ENCODE measurements at regions not wholly inside any gene's neighbourhood (a gene's known extent, or its start where the extent isn't known, plus 50 kb on each side); places are given as distances from the start of the nearest gene placed in this dataset.
"Not testable (repeated sequence)": the region's sequence is repeated elsewhere in the genome, so short reads cannot be mapped to it uniquely, and the experiment has no call there.

GRCh38 chr1:143734261-143734660, 237.5 kb downstream of the FAM72C start:
- TF ChIP-seq, protein P1, sequence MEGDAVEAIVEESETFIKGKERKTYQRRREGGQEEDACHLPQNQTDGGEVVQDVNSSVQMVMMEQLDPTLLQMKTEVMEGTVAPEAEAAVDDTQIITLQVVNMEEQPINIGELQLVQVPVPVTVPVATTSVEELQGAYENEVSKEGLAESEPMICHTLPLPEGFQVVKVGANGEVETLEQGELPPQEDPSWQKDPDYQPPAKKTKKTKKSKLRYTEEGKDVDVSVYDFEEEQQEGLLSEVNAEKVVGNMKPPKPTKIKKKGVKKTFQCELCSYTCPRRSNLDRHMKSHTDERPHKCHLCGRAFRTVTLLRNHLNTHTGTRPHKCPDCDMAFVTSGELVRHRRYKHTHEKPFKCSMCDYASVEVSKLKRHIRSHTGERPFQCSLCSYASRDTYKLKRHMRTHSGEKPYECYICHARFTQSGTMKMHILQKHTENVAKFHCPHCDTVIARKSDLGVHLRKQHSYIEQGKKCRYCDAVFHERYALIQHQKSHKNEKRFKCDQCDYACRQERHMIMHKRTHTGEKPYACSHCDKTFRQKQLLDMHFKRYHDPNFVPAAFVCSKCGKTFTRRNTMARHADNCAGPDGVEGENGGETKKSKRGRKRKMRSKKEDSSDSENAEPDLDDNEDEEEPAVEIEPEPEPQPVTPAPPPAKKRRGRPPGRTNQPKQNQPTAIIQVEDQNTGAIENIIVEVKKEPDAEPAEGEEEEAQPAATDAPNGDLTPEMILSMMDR (IDR thresholded peaks at IDR 0.05): not testable (repeated sequence)
- not testable (repeated sequence) for TF ChIP-seq POLR2A (IDR thresholded peaks at IDR 0.05)
